Endothelial cell of umbilical vein (primary cell): ENCODE measurements at regions not wholly inside any gene's neighbourhood (a gene's known extent, or its start where the extent isn't known, plus 50 kb on each side); places are given as distances from the start of the nearest gene placed in this dataset.
"Not testable (repeated sequence)": the region's sequence is repeated elsewhere in the genome, so short reads cannot be mapped to it uniquely, and the experiment has no call there.

ENCODE experiments used
- CTCF ChIP-seq, 2 donors: IDR thresholded peaks; 1 replicate in 1 of 2; 2 replicates in 1 of 2; pipeline ENCODE4 v1.5.1; 2011; ENCODE audit warnings: low read length in 2 of 2, mild to moderate bottlenecking in 2 of 2, moderate library complexity in 2 of 2, control low read depth in 1 of 2, inconsistent platforms in 1 of 2, low read depth in 1 of 2; ENCODE audit not compliant: insufficient read depth in 1 of 2; ENCODE audit errors: extremely low read depth in 1 of 2
- EZH2 ChIP-seq: IDR thresholded peaks from 2 replicates; pipeline ENCODE4 v1.6.1; 2012; ENCODE audit warnings: borderline replicate concordance, low read depth, mild to moderate bottlenecking, moderate library complexity, low read length, inconsistent platforms; ENCODE audit not compliant: severe bottlenecking
- GATA2 ChIP-seq: IDR thresholded peaks from 2 replicates; pipeline ENCODE4 v1.7.0; 2011; ENCODE audit warnings: low read depth, mild to moderate bottlenecking, moderate library complexity, mixed read lengths, low read length; ENCODE audit not compliant: insufficient read length, insufficient read depth
- JUN ChIP-seq: IDR thresholded peaks from 2 replicates; pipeline ENCODE4 v1.6.1; 2011; ENCODE audit warnings: borderline replicate concordance, low read depth; ENCODE audit not compliant: insufficient read length, insufficient read depth
- MAX ChIP-seq: IDR thresholded peaks from 2 replicates; pipeline ENCODE4 v1.6.1; 2011; ENCODE audit not compliant: insufficient read depth, insufficient read length
- MYC ChIP-seq: IDR thresholded peaks from one replicate; pipeline ENCODE4 v1.6.1; 2011; ENCODE audit warnings: mild to moderate bottlenecking, low read depth, low read length
- POLR2A ChIP-seq: IDR thresholded peaks from 2 replicates; pipeline ENCODE4 v1.6.1; 2012; ENCODE audit warnings: low read depth, mild to moderate bottlenecking, control low read depth, low read length
- POLR2AphosphoS5 ChIP-seq: IDR thresholded peaks from 2 replicates; pipeline ENCODE4 v1.6.1; 2012; ENCODE audit warnings: low read depth, mild to moderate bottlenecking, control low read depth, low read length, moderate library complexity; ENCODE audit not compliant: insufficient read depth

- TF ChIP-seq MAX; CTCF (IDR thresholded peaks at IDR 0.05; ENCODE audit: extremely low read depth in 1 of 2, insufficient read depth in 1 of 2, low read depth in 1 of 2, low read length in 2 of 2); POLR2A; POLR2AphosphoS5; EZH2; JUN; MYC; GATA2: not testable (repeated sequence)
Measured at GRCh38 chr9:62905722-62906121, 1715.9 kb downstream of the SPATA31A7 start.
